ENCODE measurements at regions not wholly inside any gene's neighbourhood (a gene's known extent, or its start where the extent isn't known, plus 50 kb on each side); places are given as distances from the start of the nearest gene placed in this dataset.

- WGBS, 2 donors (ENCODE audit: low coverage in 1 of 2), result 53 to 56% methylated on average over 1 of the region's 1 CpG
- Histone ChIP-seq H3K4me3 (no peak overlapping the region), H3K9me3 (no peaks in the 10 kb centered on the region), H3K36me3 (no peaks in the 10 kb centered on the region), H3K4me1 (no peaks in the 10 kb centered on the region), H3K27ac (no peak overlapping the region), H3K27me3 (no peaks in the 10 kb centered on the region)
- intact Hi-C loops (cut with DNase I; ENCODE audit: low total_unique reads) (no loop called here), in situ Hi-C loops (cut with MboI; ENCODE audit: low pct_ligation_motif_present in 1 of 4, low pct_unique_long_range_greater_than_20kb in 1 of 4, low sequenced_read_pairs in 3 of 4) (no loop called here)
- TF ChIP-seq POLR2AphosphoS5 (IDR thresholded peaks at IDR 0.05) (no peak), EP300 (IDR thresholded peaks at IDR 0.05; ENCODE audit: low read depth) (no peak), POLR2A (IDR thresholded peaks at IDR 0.05) (no peak), CTCF (IDR thresholded peaks at IDR 0.05) (no peak)
- no peak for DNase-seq
Observed at GRCh38 chr13:85469320-85469719, 329.9 kb downstream of the SLITRK6 start.

GRCh38 chr13:85462792-85463425, 336.3 kb downstream of the SLITRK6 start:
- H3K27ac ChIP-seq, result no peak overlapping the region
- H3K9me3 ChIP-seq, result peaks cover 0 to 2% of the 10 kb centered on the region in 2 donors
- no peak overlapping the region for H3K4me3 ChIP-seq
- H3K36me3 ChIP-seq, result no peaks in the 10 kb centered on the region
- TF ChIP-seq POLR2A (IDR thresholded peaks at IDR 0.05), result no peak
- H3K4me1 ChIP-seq, result no peaks in the 10 kb centered on the region
- in situ Hi-C loops (cut with MboI; ENCODE audit: low pct_ligation_motif_present in 1 of 4, low pct_unique_long_range_greater_than_20kb in 1 of 4, low sequenced_read_pairs in 3 of 4) (no loop called here), intact Hi-C loops (cut with DNase I; ENCODE audit: low total_unique reads) (no loop called here)
- no peaks in the 10 kb centered on the region for H3K27me3 ChIP-seq
- WGBS, 2 donors (ENCODE audit: low coverage in 1 of 2), result 85% methylated on average over 3 of the region's 3 CpGs
- DNase-seq, result no peak

GRCh38 chr13:85461621-85462020, 337.6 kb downstream of the SLITRK6 start:
- TF ChIP-seq POLR2A (IDR thresholded peaks at IDR 0.05), result no peak
- no peak for TF ChIP-seq POLR2AphosphoS5 (IDR thresholded peaks at IDR 0.05)
- no peak for TF ChIP-seq CTCF (IDR thresholded peaks at IDR 0.05)
- no peak for TF ChIP-seq EP300 (IDR thresholded peaks at IDR 0.05; ENCODE audit: low read depth)
- WGBS, 2 donors (ENCODE audit: low coverage in 1 of 2), result 59 to 79% methylated on average over 1 of the region's 1 CpG
- no peak overlapping the region for H3K27ac ChIP-seq
- H3K4me1 ChIP-seq, result no peaks in the 10 kb centered on the region
- no peaks in the 10 kb centered on the region for H3K27me3 ChIP-seq
- DNase-seq, result no peak
- no peak overlapping the region for H3K4me3 ChIP-seq
- H3K36me3 ChIP-seq, result no peaks in the 10 kb centered on the region
- peaks cover 0 to 8% of the 10 kb centered on the region in 2 donors for H3K9me3 ChIP-seq
- intact Hi-C loops (cut with DNase I; ENCODE audit: low total_unique reads), result no loop called here
- in situ Hi-C loops (cut with MboI; ENCODE audit: low pct_ligation_motif_present in 1 of 4, low pct_unique_long_range_greater_than_20kb in 1 of 4, low sequenced_read_pairs in 3 of 4), result no loop called here

- H3K27ac ChIP-seq, result no peak overlapping the region
- H3K4me3 ChIP-seq, result no peak overlapping the region
- no peaks in the 10 kb centered on the region for H3K9me3 ChIP-seq
- H3K27me3 ChIP-seq, result no peaks in the 10 kb centered on the region
- no peak for TF ChIP-seq CTCF (IDR thresholded peaks at IDR 0.05)
- no peak for TF ChIP-seq EP300 (IDR thresholded peaks at IDR 0.05; ENCODE audit: low read depth)
- TF ChIP-seq POLR2A (IDR thresholded peaks at IDR 0.05), result no peak
- no peak for TF ChIP-seq POLR2AphosphoS5 (IDR thresholded peaks at IDR 0.05)
- H3K4me1 ChIP-seq, result no peaks in the 10 kb centered on the region
- no peak for DNase-seq
- H3K36me3 ChIP-seq, result no peaks in the 10 kb centered on the region
- intact Hi-C loops (cut with DNase I; ENCODE audit: low total_unique reads), result no loop called here
- in situ Hi-C loops (cut with MboI; ENCODE audit: low pct_ligation_motif_present in 1 of 4, low pct_unique_long_range_greater_than_20kb in 1 of 4, low sequenced_read_pairs in 3 of 4), result no loop called here
Observed at GRCh38 chr13:85445534-85445933, 353.7 kb downstream of the SLITRK6 start.

GRCh38 chr13:85441975-85442374, 357.2 kb downstream of the SLITRK6 start:
- no peak overlapping the region for H3K27ac ChIP-seq
- H3K4me3 ChIP-seq, result no peak overlapping the region
- H3K4me1 ChIP-seq, result no peaks in the 10 kb centered on the region
- no peaks in the 10 kb centered on the region for H3K27me3 ChIP-seq
- in situ Hi-C loops (cut with MboI; ENCODE audit: low pct_ligation_motif_present in 1 of 4, low pct_unique_long_range_greater_than_20kb in 1 of 4, low sequenced_read_pairs in 3 of 4) (no loop called here), intact Hi-C loops (cut with DNase I; ENCODE audit: low total_unique reads) (no loop called here)
- no peak for DNase-seq
- TF ChIP-seq CTCF (IDR thresholded peaks at IDR 0.05) (no peak), EP300 (IDR thresholded peaks at IDR 0.05; ENCODE audit: low read depth) (no peak), POLR2A (IDR thresholded peaks at IDR 0.05) (no peak), POLR2AphosphoS5 (IDR thresholded peaks at IDR 0.05) (no peak)
- WGBS, 2 donors (ENCODE audit: low coverage in 1 of 2), result 77 to 79% methylated on average over 1 of the region's 1 CpG
- H3K9me3 ChIP-seq, result no peaks in the 10 kb centered on the region
- no peaks in the 10 kb centered on the region for H3K36me3 ChIP-seq
